Keratinocyte (primary cell): ENCODE measurements at regions not wholly inside any gene's neighbourhood (a gene's known extent, or its start where the extent isn't known, plus 50 kb on each side); places are given as distances from the start of the nearest gene placed in this dataset.
"Not testable (repeated sequence)": the region's sequence is repeated elsewhere in the genome, so short reads cannot be mapped to it uniquely, and the experiment has no call there.

Source experiments
- DNase-seq: peaks from one replicate; pipeline ENCODE4 v3.0.0-alpha.2; 2011; ENCODE audit warnings: low read depth, missing footprints, low spot score
- FAIRE-seq: peaks from 2 replicates; lab custom pipeline; 2011; peaks lifted over from hg19 to GRCh38; lab: Jason Lieb, UNC
- H2AFZ ChIP-seq: 2 replicates; pipeline ENCODE4 v1.6.0; 2012; ENCODE audit warnings: low read length, control low read depth, inconsistent platforms; ENCODE audit not compliant: control insufficient read depth
- H3K27ac ChIP-seq: 2 replicates; pipeline ENCODE4 v1.5.1; 2011; ENCODE audit warnings: low read length; ENCODE audit not compliant: control insufficient read depth, insufficient read depth
- H3K27me3 ChIP-seq: 3 replicates; pipeline ENCODE4 v1.6.0; 2011; ENCODE audit warnings: low read length; ENCODE audit not compliant: control insufficient read depth, insufficient read depth; ENCODE audit errors: extremely low read depth
- H3K36me3 ChIP-seq, 2 experiments: 2 replicates in 1 of 2; 3 replicates in 1 of 2; pipeline ENCODE4 v1.5.1; 2011; ENCODE audit warnings: low read length in 2 of 2, mild to moderate bottlenecking in 1 of 2; ENCODE audit not compliant: control insufficient read depth in 2 of 2, insufficient read depth in 2 of 2; ENCODE audit errors: extremely low read depth in 1 of 2
- H3K4me1 ChIP-seq: 3 replicates; pipeline ENCODE4 v1.5.1; 2011; ENCODE audit warnings: low read length; ENCODE audit not compliant: control insufficient read depth, insufficient read depth; ENCODE audit errors: extremely low read depth
- H3K4me2 ChIP-seq: 3 replicates; pipeline ENCODE4 v1.6.0; 2011; ENCODE audit warnings: low read depth, low read length; ENCODE audit not compliant: control insufficient read depth, insufficient read depth; ENCODE audit errors: extremely low read depth
- H3K4me3 ChIP-seq, 3 experiments: fragments of 200-600 bp in 1 of 3; sonication (generic) in 1 of 3; 2 replicates in 2 of 3; 3 replicates in 1 of 3; pipeline ENCODE4 v1.5.1; 2011 to 2016; ENCODE audit warnings: low read length in 3 of 3, mild to moderate bottlenecking in 3 of 3, control low read depth in 2 of 3, inconsistent platforms in 1 of 3, low read depth in 1 of 3, mixed read lengths in 1 of 3, mixed run types in 1 of 3, moderate library complexity in 1 of 3; ENCODE audit not compliant: control insufficient read depth in 2 of 3, insufficient read depth in 2 of 3; ENCODE audit errors: extremely low read depth in 1 of 3
- H3K79me2 ChIP-seq: 2 replicates; pipeline ENCODE4 v1.6.0; 2012; ENCODE audit warnings: low read length; ENCODE audit not compliant: control insufficient read depth, insufficient read depth
- H3K9ac ChIP-seq: 3 replicates; pipeline ENCODE4 v1.6.0; 2011; ENCODE audit warnings: low read length; ENCODE audit not compliant: control insufficient read depth, insufficient read depth; ENCODE audit errors: extremely low read depth
- H3K9me1 ChIP-seq: 3 replicates; pipeline ENCODE4 v1.6.0; 2011; ENCODE audit warnings: low read length; ENCODE audit not compliant: control insufficient read depth, insufficient read depth; ENCODE audit errors: extremely low read depth
- H3K9me3 ChIP-seq: 2 replicates; pipeline ENCODE4 v1.5.1; 2012; ENCODE audit warnings: low read depth, low read length; ENCODE audit not compliant: control insufficient read depth
- H4K20me1 ChIP-seq: 3 replicates; pipeline ENCODE4 v1.6.0; 2011; ENCODE audit warnings: low read length; ENCODE audit not compliant: control insufficient read depth, insufficient read depth; ENCODE audit errors: extremely low read depth
- EZH2 ChIP-seq: IDR thresholded peaks from one replicate; pipeline ENCODE4 v1.6.1; 2012; ENCODE audit warnings: inconsistent platforms, mild to moderate bottlenecking, low read length, moderate library complexity
- dilution Hi-C: fragments of 300-500 bp; cut with MboI; formaldehyde crosslinking; loops from one replicate; pipeline ENCODE4 v1.7.0; 2020; ENCODE audit warnings: low sequenced_read_pairs; ENCODE audit not compliant: extremely low pct_ligation_motif_present
- TF ChIP-seq, protein P1 (sequence below), 3 experiments: IDR thresholded peaks in 1 of 3; conservative IDR thresholded peaks in 1 of 3; optimal IDR thresholded peaks in 1 of 3; 2 replicates in 2 of 3; 3 replicates in 1 of 3; pipeline versions ENCODE3 to v1.5.1; 2011; ENCODE audit warnings: low read length in 3 of 3, mild to moderate bottlenecking in 3 of 3, moderate library complexity in 2 of 3, control low read depth in 1 of 3, inconsistent platforms in 1 of 3; ENCODE audit not compliant: insufficient read depth in 2 of 3; ENCODE audit errors: extremely low read depth in 1 of 3

- dilution Hi-C loops = no loop called here
- no peak for TF ChIP-seq EZH2
- TF ChIP-seq, protein P1, sequence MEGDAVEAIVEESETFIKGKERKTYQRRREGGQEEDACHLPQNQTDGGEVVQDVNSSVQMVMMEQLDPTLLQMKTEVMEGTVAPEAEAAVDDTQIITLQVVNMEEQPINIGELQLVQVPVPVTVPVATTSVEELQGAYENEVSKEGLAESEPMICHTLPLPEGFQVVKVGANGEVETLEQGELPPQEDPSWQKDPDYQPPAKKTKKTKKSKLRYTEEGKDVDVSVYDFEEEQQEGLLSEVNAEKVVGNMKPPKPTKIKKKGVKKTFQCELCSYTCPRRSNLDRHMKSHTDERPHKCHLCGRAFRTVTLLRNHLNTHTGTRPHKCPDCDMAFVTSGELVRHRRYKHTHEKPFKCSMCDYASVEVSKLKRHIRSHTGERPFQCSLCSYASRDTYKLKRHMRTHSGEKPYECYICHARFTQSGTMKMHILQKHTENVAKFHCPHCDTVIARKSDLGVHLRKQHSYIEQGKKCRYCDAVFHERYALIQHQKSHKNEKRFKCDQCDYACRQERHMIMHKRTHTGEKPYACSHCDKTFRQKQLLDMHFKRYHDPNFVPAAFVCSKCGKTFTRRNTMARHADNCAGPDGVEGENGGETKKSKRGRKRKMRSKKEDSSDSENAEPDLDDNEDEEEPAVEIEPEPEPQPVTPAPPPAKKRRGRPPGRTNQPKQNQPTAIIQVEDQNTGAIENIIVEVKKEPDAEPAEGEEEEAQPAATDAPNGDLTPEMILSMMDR (optimal IDR thresholded peaks at IDR 0.05 in 1 of 3, IDR thresholded peaks at IDR 0.05 in 1 of 3, conservative IDR thresholded peaks at IDR 0.05 in 1 of 3; ENCODE audit: extremely low read depth in 1 of 3, insufficient read depth in 2 of 3, low read length in 3 of 3) = no peak
- no peaks in the 10 kb centered on the region for H3K9me3 ChIP-seq
- no peak overlapping the region for H3K4me2 ChIP-seq
- FAIRE-seq (no peak), DNase-seq (no peak)
- no peak overlapping the region for H2AFZ ChIP-seq
- H3K79me2 ChIP-seq = no peaks in the 10 kb centered on the region
- H3K9me1 ChIP-seq = no peaks in the 10 kb centered on the region
- H3K27me3 ChIP-seq = no peaks in the 10 kb centered on the region
- no peaks in the 10 kb centered on the region for H3K4me1 ChIP-seq
- no peak overlapping the region for H3K27ac ChIP-seq
- no peak overlapping the region for H3K9ac ChIP-seq
- H4K20me1 ChIP-seq = no peaks in the 10 kb centered on the region
- H3K4me3 ChIP-seq = no peak overlapping the region
- H3K36me3 ChIP-seq = no peaks in the 10 kb centered on the region
These were observed 53.2 kb upstream of the CD2AP start for GRCh38 chr6:47424436-47424836.

- H3K9ac ChIP-seq, H3K27ac ChIP-seq, H3K27me3 ChIP-seq, H3K9me3 ChIP-seq, dilution Hi-C loops, H3K4me3 ChIP-seq, H2AFZ ChIP-seq, H4K20me1 ChIP-seq, H3K79me2 ChIP-seq, FAIRE-seq, H3K4me1 ChIP-seq, H3K9me1 ChIP-seq, H3K36me3 ChIP-seq, H3K4me2 ChIP-seq, DNase-seq: not testable (repeated sequence)
These were observed 51.9 kb upstream of the CD2AP start for GRCh38 chr6:47425724-47426123.

DNA sequence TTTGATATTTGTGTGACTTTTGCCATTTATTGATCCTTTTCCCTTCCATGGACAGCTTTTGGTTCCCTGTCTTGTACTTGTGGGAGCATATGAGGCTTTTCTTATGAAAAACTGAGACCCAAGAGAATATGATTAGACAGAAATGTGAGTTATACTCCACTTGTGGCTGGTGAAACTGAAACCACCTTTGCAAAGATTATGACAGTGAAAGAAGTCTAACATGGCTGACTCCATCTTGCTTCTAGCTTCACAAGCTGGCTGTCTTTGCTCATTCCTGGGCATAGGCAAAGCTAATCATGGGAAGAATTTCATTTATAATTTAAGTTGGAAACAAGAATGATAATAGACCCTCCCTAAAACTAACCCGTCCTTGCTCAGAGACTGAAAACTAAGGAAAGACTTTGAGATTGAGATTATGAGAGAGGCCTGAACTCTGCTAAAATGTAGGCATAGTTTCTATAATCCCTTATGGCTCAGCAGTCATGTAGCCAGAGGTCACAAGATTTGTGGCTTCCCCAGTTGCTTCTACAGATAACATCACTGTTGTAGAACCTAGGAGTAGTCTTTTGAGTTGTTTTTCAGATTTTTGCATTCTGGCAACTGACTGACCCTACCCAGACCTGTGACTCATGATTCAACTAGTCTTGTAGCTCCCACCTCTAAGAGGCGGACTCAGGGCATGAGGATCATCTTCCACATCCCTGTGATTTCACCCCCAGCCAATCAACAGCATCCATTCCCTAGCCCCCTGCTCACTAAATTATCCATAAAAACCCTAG lies 50.9 kb upstream of the CD2AP start:
- Histone ChIP-seq H4K20me1 (no peaks in the 10 kb centered on the region), H3K9ac (no peak overlapping the region), H2AFZ (no peak overlapping the region), H3K4me3 (no peak overlapping the region), H3K4me2 (no peak overlapping the region), H3K9me1 (no peaks in the 10 kb centered on the region), H3K27me3 (no peaks in the 10 kb centered on the region), H3K9me3 (no peaks in the 10 kb centered on the region), H3K27ac (no peak overlapping the region), H3K79me2 (no peaks in the 10 kb centered on the region), H3K4me1 (no peaks in the 10 kb centered on the region), H3K36me3 (no peaks in the 10 kb centered on the region)
- FAIRE-seq (no peak), DNase-seq (no peak)
- TF ChIP-seq EZH2 = no peak
- TF ChIP-seq, protein P1 (optimal IDR thresholded peaks at IDR 0.05 in 1 of 3, IDR thresholded peaks at IDR 0.05 in 1 of 3, conservative IDR thresholded peaks at IDR 0.05 in 1 of 3; ENCODE audit: extremely low read depth in 1 of 3, insufficient read depth in 2 of 3, low read length in 3 of 3) = no peak
- dilution Hi-C loops = no loop called here
